Coronary artery (tissue), 2 donors: ENCODE measurements at regions not wholly inside any gene's neighbourhood (a gene's known extent, or its start where the extent isn't known, plus 50 kb on each side); places are given as distances from the start of the nearest gene placed in this dataset.

Experiments
- DNase-seq: peaks from one replicate; pipeline ENCODE4 v3.0.0-alpha.2; 2017; ENCODE audit warnings: low spot score
- H3K27ac ChIP-seq, 2 donors: fragments of 200-600 bp; sonication (generic); one replicate each; pipeline ENCODE4 v1.5.1; 2016 to 2019
- H3K4me3 ChIP-seq: fragments of 200-600 bp; sonication (generic); 2 replicates; pipeline ENCODE4 v1.5.1; 2016; ENCODE audit warnings: mild to moderate bottlenecking, moderate library complexity
- TF ChIP-seq, protein P1 (sequence below): fragments of 200-600 bp; sonication (generic); IDR thresholded peaks from one replicate; pipeline ENCODE4 v1.5.1; 2019; ENCODE audit warnings: antibody characterized with exemption

DNA sequence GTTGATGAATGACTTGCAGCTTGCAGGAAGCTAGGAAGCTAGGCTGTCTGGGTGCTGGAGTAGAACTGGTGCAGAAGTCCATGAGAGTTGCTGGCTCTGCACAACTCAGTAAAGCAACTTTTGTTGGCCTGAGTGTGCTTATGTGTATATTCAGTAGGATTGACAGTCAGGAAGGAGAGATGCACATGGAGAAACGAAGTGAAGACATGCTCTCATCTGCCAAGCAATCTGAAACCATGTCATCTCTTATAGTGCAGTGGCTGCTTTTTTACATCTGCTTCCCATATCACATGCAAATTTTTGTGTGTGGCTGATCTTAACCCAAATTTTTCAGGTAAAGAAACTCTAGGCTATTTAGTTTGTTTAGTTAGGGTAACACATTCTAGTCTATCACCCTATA is 252.4 kb upstream of the HS3ST5 start:
- H3K4me3 ChIP-seq, result no peak overlapping the region
- TF ChIP-seq, protein P1, sequence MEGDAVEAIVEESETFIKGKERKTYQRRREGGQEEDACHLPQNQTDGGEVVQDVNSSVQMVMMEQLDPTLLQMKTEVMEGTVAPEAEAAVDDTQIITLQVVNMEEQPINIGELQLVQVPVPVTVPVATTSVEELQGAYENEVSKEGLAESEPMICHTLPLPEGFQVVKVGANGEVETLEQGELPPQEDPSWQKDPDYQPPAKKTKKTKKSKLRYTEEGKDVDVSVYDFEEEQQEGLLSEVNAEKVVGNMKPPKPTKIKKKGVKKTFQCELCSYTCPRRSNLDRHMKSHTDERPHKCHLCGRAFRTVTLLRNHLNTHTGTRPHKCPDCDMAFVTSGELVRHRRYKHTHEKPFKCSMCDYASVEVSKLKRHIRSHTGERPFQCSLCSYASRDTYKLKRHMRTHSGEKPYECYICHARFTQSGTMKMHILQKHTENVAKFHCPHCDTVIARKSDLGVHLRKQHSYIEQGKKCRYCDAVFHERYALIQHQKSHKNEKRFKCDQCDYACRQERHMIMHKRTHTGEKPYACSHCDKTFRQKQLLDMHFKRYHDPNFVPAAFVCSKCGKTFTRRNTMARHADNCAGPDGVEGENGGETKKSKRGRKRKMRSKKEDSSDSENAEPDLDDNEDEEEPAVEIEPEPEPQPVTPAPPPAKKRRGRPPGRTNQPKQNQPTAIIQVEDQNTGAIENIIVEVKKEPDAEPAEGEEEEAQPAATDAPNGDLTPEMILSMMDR, result no peak
- no peak overlapping the region for H3K27ac ChIP-seq
- DNase-seq, result no peak

DNA sequence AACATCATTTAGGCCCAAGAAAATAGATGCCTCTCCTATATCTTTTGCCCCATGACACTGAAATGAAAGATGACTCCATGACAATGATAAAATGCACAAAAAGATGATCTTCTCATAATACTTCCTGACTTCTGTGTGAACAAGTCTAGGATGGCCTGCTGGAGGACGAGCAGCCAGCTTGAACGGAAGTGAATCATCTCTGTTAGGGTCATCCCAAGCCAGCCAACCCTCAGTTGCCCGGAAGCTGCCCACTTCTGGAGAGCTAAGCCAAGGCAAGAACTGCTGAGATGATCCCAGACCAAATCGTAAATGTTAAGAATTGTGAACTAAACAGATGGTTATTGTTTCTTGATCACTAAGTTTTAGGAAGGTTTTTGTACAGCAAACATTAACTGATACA is 249.7 kb upstream of the HS3ST5 start:
- no peak overlapping the region for H3K27ac ChIP-seq
- TF ChIP-seq, protein P1, result no peak
- DNase-seq, result no peak
- H3K4me3 ChIP-seq, result no peak overlapping the region

- DNase-seq, result no peak
- Histone ChIP-seq H3K27ac (no peak overlapping the region), H3K4me3 (no peak overlapping the region)
- TF ChIP-seq, protein P1, result no peak
Observed at GRCh38 chr6:114588726-114589125, 245.9 kb upstream of the HS3ST5 start.

GRCh38 chr6:114586298-114586697 is 243.5 kb upstream of the HS3ST5 start:
- no peak overlapping the region for H3K27ac ChIP-seq
- no peak overlapping the region for H3K4me3 ChIP-seq
- TF ChIP-seq, protein P1, result no peak

DNA sequence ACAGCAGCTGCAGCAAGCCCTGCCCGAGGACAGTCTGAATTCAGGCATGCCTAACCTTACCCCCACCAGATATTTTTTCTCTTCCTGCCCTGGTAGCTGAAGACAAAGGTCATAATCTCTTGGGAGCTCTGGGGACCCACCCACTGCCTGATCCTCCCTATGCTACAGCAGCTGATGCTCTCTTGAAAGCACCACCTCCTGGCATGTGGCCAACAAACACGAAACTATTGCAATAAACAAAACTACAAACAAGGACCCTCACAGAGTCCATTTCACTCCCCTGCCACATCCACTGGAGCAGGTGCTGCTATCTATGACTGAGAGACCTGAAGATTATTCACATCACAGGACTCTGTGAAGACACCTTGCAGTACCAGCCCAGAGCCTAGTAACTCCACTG is 238.5 kb upstream of the HS3ST5 start:
- H3K27ac ChIP-seq, result no peak overlapping the region
- TF ChIP-seq, protein P1, result no peak
- DNase-seq, result no peak
- H3K4me3 ChIP-seq, result no peak overlapping the region

More at GRCh38 chr6:114586298-114586697, 243.5 kb upstream of the HS3ST5 start:
- no peak for DNase-seq

DNA sequence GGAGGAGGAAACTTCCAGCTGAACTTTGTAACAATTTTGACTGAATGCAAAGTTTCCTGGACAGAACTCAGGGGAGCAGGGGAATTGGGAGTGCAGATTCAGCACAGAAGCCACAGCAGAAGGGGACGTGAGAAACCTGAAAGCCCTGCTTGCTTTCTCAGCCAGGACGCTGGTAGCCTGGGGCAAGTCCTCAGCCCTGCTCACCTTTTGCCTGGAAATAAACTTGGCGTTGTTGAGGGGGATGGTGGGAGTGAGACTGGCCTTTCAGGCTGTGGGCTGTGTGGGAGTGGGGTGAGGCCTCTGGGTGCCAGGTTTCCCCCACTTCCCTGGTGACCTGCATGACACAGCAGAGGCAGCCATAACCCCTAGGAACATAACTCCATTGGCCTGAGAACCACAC is 238.1 kb upstream of the HS3ST5 start:
- TF ChIP-seq, protein P1, result no peak
- no peak overlapping the region for H3K27ac ChIP-seq
- H3K4me3 ChIP-seq, result no peak overlapping the region
- no peak for DNase-seq

- TF ChIP-seq, protein P1, result no peak
- no peak overlapping the region for H3K27ac ChIP-seq
- no peak overlapping the region for H3K4me3 ChIP-seq
- no peak for DNase-seq
Observed at GRCh38 chr6:114579486-114579885, 236.7 kb upstream of the HS3ST5 start.
